Endothelial cell of hepatic sinusoid (primary cell): ENCODE measurements at regions not wholly inside any gene's neighbourhood (a gene's known extent, or its start where the extent isn't known, plus 50 kb on each side); places are given as distances from the start of the nearest gene placed in this dataset.
"Not testable (repeated sequence)": the region's sequence is repeated elsewhere in the genome, so short reads cannot be mapped to it uniquely, and the experiment has no call there.

Experiments
- in situ Hi-C: cut with HindIII; loops from 2 replicates; pipeline ENCODE4 v1.10.0; 2017; ENCODE audit warnings: low sequenced_read_pairs

DNA sequence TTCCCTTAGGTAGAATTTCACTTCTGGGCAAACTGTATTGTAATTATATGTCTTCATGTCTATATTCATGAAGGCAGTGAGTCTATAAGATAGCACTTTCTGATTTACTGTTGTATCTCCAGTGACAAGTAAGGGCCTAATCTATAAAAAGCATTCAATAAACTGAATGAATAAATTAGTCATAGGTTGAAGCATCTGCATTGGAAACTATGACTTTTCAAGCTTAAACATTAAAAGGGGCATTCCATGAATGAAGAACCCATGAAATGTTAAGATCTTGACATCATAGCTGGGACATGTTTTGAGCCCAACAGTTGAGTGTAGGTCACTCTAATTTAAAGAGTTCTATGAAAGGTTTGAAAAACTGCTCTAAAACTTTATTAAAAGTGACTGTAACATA, 159.3 kb upstream of the LCORL start:
- in situ Hi-C loops: no loop called here

DNA sequence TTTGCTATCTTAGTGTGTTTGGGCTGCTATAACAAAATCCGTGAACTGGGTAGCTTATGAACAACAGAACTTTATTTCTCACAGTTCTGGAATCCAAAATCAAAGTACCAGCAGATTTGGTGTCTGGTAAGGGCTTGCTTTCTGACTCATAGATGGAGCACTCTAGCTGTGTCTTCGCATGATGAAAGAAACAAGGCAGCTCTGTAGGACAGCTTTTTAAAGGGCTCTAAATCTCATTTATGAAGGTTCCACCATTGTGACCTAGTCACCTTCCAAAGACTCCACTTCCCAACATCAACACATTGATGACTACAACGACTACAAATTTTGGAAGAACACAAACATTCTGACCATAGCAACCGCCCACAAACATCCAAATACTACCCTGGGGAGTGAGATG, 158.6 kb upstream of the LCORL start:
- in situ Hi-C loops: no loop called here

DNA sequence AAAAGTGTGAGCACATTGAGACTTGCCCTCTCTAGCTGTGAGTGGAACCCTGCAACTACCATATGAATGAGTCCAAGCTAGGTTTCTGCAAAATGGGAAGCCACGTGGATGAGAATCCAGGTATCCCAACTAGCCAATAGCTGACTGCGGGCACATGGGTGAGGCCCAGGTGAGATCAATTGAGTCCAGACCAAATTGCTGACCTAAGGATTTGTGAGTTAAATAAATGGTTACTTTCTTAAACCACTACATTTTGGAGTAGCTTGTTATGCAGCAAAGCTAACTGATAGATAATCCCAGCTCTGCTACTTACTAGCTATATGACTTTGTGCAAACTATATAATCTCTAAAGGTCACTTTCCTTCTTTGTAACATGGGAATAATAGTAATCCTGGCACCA, 150.3 kb upstream of the LCORL start:
- in situ Hi-C loops: no loop called here

GRCh38 chr4:18167831-18168230, 146.3 kb upstream of the LCORL start:
- in situ Hi-C loops: no loop called here

GRCh38 chr4:18166925-18167324, 145.4 kb upstream of the LCORL start:
- in situ Hi-C loops: no loop called here

DNA sequence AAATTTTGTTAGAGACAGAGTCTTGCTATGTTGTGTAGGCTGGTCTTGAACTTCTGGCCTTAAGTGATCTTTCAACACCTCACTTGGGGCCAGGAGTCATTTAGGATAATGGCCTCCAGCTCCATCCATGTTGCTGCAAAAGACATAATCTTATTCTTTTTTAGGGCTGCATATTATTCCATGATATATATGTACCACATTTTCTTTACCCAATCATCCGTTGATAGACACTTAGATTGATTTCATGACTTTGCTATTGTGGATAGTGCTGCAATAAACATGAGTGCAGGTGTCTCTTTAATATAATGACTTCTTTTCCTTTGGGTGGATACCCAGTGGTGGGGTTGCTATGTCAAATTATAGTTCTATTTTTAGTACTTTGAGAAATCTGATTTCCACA, 140.9 kb upstream of the LCORL start:
- in situ Hi-C loops: no loop called here

- in situ Hi-C loops: not testable (repeated sequence)
Observed at GRCh38 chr4:18159117-18159912, 137.8 kb upstream of the LCORL start.

DNA sequence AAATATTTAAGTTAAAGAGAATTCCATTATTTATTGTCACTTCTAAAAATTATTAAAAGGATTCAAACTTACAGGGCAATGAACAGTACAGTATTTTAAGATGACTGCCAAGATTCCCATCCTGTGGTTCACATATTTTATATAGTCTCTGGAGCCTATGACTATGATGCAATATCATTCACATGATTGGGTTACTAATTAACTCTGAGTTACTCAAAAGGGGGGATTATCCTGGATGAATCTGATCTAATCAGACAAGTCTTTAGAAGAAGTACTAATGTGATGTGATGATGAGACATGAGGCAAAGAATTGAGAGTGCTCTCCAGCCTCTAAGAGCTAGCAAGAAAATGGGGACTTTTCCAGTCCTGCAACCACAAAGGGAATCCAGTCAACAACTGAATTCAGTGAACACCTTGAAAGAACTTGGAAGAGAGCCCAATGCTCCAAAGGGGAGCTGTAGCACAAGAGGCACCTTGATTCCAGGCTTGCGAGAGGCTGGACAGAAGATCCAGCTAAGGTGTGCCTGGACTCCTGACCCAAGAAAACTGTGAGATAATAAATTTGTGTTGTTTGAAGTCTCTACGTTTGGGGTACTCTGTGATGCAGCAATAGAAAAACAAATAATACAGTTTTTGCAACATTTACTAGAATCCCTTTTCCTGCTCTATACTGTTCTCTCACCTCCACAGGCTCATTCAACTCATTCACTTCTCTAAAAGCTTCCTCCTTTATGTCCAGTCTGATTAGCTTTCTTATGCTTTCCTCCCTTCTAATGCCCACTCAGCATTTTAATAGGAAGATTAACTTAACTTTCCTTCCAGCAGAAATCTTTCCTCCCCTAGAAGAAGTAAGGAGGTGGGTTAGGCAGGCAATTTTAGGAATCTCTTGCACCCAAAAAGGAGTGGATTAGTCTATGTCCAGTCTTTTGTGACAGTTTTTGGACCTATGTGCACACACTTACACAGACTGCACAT, 133.8 kb upstream of the LCORL start:
- in situ Hi-C loops: no loop called here

DNA sequence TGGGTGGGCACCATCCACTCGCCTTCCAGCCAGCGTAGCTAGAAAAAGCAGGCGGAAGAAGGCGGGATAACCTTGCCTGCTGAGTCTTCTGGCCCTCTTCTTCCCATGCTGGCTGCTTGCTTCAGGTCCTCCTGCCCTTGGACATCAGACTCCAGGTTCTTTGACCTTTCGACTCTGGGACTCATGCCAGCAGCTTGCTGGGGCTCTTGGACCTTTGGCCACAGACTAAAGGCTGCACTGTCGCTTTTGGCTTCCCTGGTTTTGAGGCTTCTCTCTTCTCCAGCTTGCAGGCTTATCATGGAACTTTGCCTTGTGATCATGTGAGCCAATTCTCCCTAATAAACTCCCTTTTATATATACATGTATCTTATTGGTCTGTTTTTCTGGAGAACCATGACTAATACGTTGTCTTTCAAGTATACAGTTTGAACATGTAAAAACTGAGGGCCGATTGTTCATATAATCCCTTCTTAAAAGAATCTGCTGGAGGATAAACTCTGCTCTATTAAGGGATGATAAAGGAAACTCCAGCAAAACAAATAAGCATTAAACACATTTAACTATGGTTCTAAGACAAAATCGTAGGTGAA, 116.6 kb upstream of the LCORL start:
- in situ Hi-C loops: no loop called here

- in situ Hi-C loops: no loop called here
Observed at GRCh38 chr4:18134111-18134510, 112.6 kb upstream of the LCORL start.

DNA sequence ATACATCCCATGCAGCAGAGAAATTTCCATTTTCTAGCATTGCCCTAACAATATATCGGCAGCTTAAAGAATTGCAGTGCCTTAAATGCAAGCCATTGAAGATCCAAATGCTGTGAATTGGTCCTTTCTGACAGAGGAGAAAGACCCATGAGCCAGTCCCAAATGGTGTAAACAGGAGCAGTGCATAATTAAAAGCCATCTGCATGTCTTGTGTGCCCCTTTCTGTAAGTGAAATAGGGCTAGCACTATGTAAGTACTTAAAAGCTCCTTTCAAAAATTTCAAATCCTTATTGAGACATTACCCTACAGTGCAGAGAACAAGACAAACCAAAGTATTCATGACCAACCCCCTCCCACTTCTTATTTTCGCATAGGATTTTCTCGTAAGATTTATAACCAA, 108.7 kb upstream of the LCORL start:
- in situ Hi-C loops: no loop called here

- in situ Hi-C loops: loop anchor here (5.0 kb wide), 1 partner anchor 46 kb away; no protein-coding TSS in a partner anchor
Observed at GRCh38 chr4:18128241-18128640, 106.7 kb upstream of the LCORL start.

- in situ Hi-C loops: loop anchor here (5.0 kb wide), 1 partner anchor 45 kb away; no protein-coding TSS in a partner anchor
Observed at GRCh38 chr4:18127030-18127429, 105.5 kb upstream of the LCORL start.

- in situ Hi-C loops: no loop called here
Observed at GRCh38 chr4:18113710-18114331, 92.3 kb upstream of the LCORL start.

GRCh38 chr4:18111081-18111480, 89.5 kb upstream of the LCORL start:
- in situ Hi-C loops: no loop called here

DNA sequence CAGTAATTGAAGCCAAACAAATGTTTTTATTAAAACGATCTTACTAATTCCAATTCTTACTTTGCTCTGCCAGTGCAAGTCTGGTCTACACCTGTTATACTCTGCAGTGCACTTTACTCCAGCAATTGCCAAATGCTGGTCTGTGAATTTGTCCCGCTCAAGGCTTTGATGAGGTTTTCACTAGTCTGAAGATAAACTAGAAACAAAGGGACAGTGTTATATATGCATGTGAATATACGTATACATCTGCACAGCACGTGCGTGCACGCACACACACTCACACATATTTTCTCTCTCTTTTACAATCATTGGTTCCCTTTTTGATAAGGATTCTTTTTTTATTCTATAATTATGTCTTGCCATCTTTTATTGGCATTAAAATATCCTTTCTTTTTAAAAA, 88.5 kb upstream of the LCORL start:
- in situ Hi-C loops: no loop called here

- in situ Hi-C loops: no loop called here
Observed at GRCh38 chr4:18109676-18110075, 88.1 kb upstream of the LCORL start.

- in situ Hi-C loops: not testable (repeated sequence)
Observed at GRCh38 chr4:18107848-18108528, 86.4 kb upstream of the LCORL start.

GRCh38 chr4:18106620-18107019, 85.1 kb upstream of the LCORL start:
- in situ Hi-C loops: no loop called here
